Neural cell (in vitro differentiated cells): ENCODE measurements at regions not wholly inside any gene's neighbourhood (a gene's known extent, or its start where the extent isn't known, plus 50 kb on each side); places are given as distances from the start of the nearest gene placed in this dataset.

ENCODE experiments used
- H2AFZ ChIP-seq: fragments of 200-600, 300-800 bp; sonication (generic), shearing (Covaris generic); 2 replicates; pipeline ENCODE4 v1.6.0; 2014; ENCODE audit warnings: low read depth, mild to moderate bottlenecking, antibody characterized with exemption, low read length, moderate library complexity
- H3F3A ChIP-seq: fragments of 200-600 bp; shearing (Covaris generic); 2 replicates; pipeline ENCODE4 v1.6.1; 2016; ENCODE audit warnings: mild to moderate bottlenecking, moderate library complexity, mixed read lengths, antibody characterized with exemption, low read length; ENCODE audit not compliant: insufficient read depth, poor library complexity, severe bottlenecking
- H3K27ac ChIP-seq: fragments of 200-600, 300-800 bp; sonication (generic), shearing (Covaris generic); 2 replicates; pipeline ENCODE4 v1.5.1; 2014; ENCODE audit warnings: mild to moderate bottlenecking, low read length, moderate library complexity
- H3K27me3 ChIP-seq: fragments of 300-800, 200-600 bp; sonication (generic), shearing (Covaris generic); 2 replicates; pipeline ENCODE4 v1.6.0; 2014; ENCODE audit warnings: mild to moderate bottlenecking, low read depth, low read length, moderate library complexity; ENCODE audit not compliant: insufficient read depth
- H3K36me3 ChIP-seq: fragments of 300-800, 200-600 bp; sonication (generic), shearing (Covaris generic); 2 replicates; pipeline ENCODE4 v1.5.1; 2014; ENCODE audit warnings: mild to moderate bottlenecking, antibody characterized with exemption, low read length, moderate library complexity; ENCODE audit not compliant: insufficient read depth
- H3K4me2 ChIP-seq: fragments of 300-800, 200-600 bp; sonication (generic), shearing (Covaris generic); 2 replicates; pipeline ENCODE4 v1.6.0; 2014; ENCODE audit warnings: mild to moderate bottlenecking, low read length
- H3K4me3 ChIP-seq: fragments of 300-800, 200-600 bp; sonication (generic), shearing (Covaris generic); 2 replicates; pipeline ENCODE4 v1.5.1; 2014; ENCODE audit warnings: mild to moderate bottlenecking, low read length, moderate library complexity
- H3K79me2 ChIP-seq: fragments of 200-600 bp; shearing (Covaris generic); replicated peaks from 2 replicates; pipeline ENCODE4 v1.6.0; 2014; ENCODE audit warnings: mild to moderate bottlenecking, low read length, moderate library complexity; ENCODE audit not compliant: insufficient read depth
- H3K9ac ChIP-seq: fragments of 300-800, 200-600 bp; sonication (generic), shearing (Covaris generic); 2 replicates; pipeline ENCODE4 v1.6.1; 2016; ENCODE audit warnings: mild to moderate bottlenecking, low read length, mixed read lengths
- H3K9me2 ChIP-seq: fragments of 200-600 bp; shearing (Covaris generic); 2 replicates; pipeline ENCODE4 v1.6.1; 2016; ENCODE audit warnings: mild to moderate bottlenecking, low read length, mixed read lengths; ENCODE audit not compliant: insufficient read depth
- H3K9me3 ChIP-seq: fragments of 200-600, 300-800 bp; sonication (generic), shearing (Covaris generic); 2 replicates; pipeline ENCODE4 v1.6.1; 2016; ENCODE audit warnings: mild to moderate bottlenecking, mixed run types, low read length, moderate library complexity, mixed read lengths
- H4K20me1 ChIP-seq: fragments of 200-600 bp; shearing (Covaris generic); 2 replicates; pipeline ENCODE4 v1.6.1; 2016; ENCODE audit warnings: mild to moderate bottlenecking, mixed run types; ENCODE audit not compliant: insufficient read depth
- EP300 ChIP-seq: fragments of 450-650 bp; conservative IDR thresholded peaks from 2 replicates; pipeline ENCODE4 v1.6.1; 2014; ENCODE audit warnings: antibody characterized with exemption, mild to moderate bottlenecking, moderate library complexity; ENCODE audit not compliant: poor library complexity, severe bottlenecking
- EZH2 ChIP-seq: fragments of 200-600, 300-800 bp; shearing (Covaris generic), sonication (generic); IDR thresholded peaks from 2 replicates; pipeline ENCODE4 v1.6.1; 2014; ENCODE audit warnings: antibody characterized with exemption, low read length, borderline replicate concordance, mild to moderate bottlenecking; ENCODE audit not compliant: insufficient read depth, poor library complexity, severe bottlenecking
- MXI1 ChIP-seq: fragments of 450-650 bp; conservative IDR thresholded peaks from 2 replicates; pipeline ENCODE4 v1.6.1; 2014; ENCODE audit warnings: antibody characterized with exemption, mild to moderate bottlenecking; ENCODE audit not compliant: poor library complexity, severe bottlenecking
- POLR2AphosphoS5 ChIP-seq: IDR thresholded peaks from 2 replicates; pipeline ENCODE4 v1.6.1; 2012
- RAD21 ChIP-seq: fragments of 450-650 bp; conservative IDR thresholded peaks from 2 replicates; pipeline ENCODE4 v1.6.1; 2014; ENCODE audit warnings: antibody characterized with exemption, mild to moderate bottlenecking, moderate library complexity
- SMC3 ChIP-seq: fragments of 450-650 bp; conservative IDR thresholded peaks from 2 replicates; pipeline ENCODE4 v1.6.1; 2014; ENCODE audit warnings: antibody characterized with exemption, mild to moderate bottlenecking, moderate library complexity; ENCODE audit not compliant: poor library complexity
- TAF1 ChIP-seq: IDR thresholded peaks from 2 replicates; pipeline ENCODE4 v1.6.1; 2012; ENCODE audit warnings: low read depth
- TF ChIP-seq, protein P1 (sequence below): fragments of 450-650 bp; IDR thresholded peaks from 2 replicates; pipeline ENCODE4 v1.5.1; 2014; ENCODE audit warnings: antibody characterized with exemption, mild to moderate bottlenecking, moderate library complexity; ENCODE audit not compliant: poor library complexity, severe bottlenecking
- TF ChIP-seq, protein P2 (sequence below): IDR thresholded peaks from 2 replicates; pipeline ENCODE4 v1.6.1; 2012; ENCODE audit warnings: borderline replicate concordance

GRCh38 chr1:193681422-193681821 is 495.0 kb upstream of the B3GALT2 start:
- no peaks in the 10 kb centered on the region for H3K27me3 ChIP-seq
- TF ChIP-seq POLR2AphosphoS5 (no peak), EZH2 (no peak), RAD21 (no peak)
- TF ChIP-seq, protein P1, sequence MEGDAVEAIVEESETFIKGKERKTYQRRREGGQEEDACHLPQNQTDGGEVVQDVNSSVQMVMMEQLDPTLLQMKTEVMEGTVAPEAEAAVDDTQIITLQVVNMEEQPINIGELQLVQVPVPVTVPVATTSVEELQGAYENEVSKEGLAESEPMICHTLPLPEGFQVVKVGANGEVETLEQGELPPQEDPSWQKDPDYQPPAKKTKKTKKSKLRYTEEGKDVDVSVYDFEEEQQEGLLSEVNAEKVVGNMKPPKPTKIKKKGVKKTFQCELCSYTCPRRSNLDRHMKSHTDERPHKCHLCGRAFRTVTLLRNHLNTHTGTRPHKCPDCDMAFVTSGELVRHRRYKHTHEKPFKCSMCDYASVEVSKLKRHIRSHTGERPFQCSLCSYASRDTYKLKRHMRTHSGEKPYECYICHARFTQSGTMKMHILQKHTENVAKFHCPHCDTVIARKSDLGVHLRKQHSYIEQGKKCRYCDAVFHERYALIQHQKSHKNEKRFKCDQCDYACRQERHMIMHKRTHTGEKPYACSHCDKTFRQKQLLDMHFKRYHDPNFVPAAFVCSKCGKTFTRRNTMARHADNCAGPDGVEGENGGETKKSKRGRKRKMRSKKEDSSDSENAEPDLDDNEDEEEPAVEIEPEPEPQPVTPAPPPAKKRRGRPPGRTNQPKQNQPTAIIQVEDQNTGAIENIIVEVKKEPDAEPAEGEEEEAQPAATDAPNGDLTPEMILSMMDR = no peak
- no peaks in the 10 kb centered on the region for H4K20me1 ChIP-seq
- no peak overlapping the region for H2AFZ ChIP-seq
- no peak overlapping the region for H3K4me2 ChIP-seq
- no peak overlapping the region for H3K4me3 ChIP-seq
- no peak overlapping the region for H3K27ac ChIP-seq
- no peaks in the 10 kb centered on the region for H3F3A ChIP-seq
- no peaks in the 10 kb centered on the region for H3K36me3 ChIP-seq
- H3K9me2 ChIP-seq = no peaks in the 10 kb centered on the region
- no peak overlapping the region for H3K9ac ChIP-seq
- no peaks in the 10 kb centered on the region for H3K79me2 ChIP-seq
- H3K9me3 ChIP-seq = no peaks in the 10 kb centered on the region

DNA sequence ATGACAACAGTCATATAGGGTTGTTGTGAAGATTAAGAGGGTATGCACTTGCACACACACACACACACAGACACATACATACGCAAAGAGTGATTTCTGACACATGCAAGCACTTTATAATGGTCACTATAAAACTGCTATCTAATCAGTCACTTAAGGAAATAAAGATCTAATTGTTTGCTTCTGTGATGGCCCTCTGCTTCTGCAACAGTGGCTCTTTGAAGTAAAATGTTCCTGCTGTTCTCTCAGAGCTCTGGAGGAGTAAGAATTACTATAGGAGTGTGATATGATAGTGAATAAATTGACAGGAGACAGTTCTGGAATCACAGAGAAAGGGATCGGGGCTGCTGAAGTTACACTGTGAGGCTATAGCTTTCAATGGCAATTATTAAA is 494.5 kb upstream of the B3GALT2 start:
- Histone ChIP-seq H3K4me2 (no peak overlapping the region), H3K27ac (no peak overlapping the region), H3F3A (no peaks in the 10 kb centered on the region), H3K9me3 (no peaks in the 10 kb centered on the region), H3K36me3 (no peaks in the 10 kb centered on the region), H4K20me1 (no peaks in the 10 kb centered on the region), H3K4me3 (no peak overlapping the region), H3K9ac (no peak overlapping the region), H3K79me2 (no peaks in the 10 kb centered on the region), H2AFZ (no peak overlapping the region), H3K9me2 (no peaks in the 10 kb centered on the region), H3K27me3 (no peaks in the 10 kb centered on the region)
- no peak for TF ChIP-seq TAF1
- TF ChIP-seq POLR2AphosphoS5 = no peak
- TF ChIP-seq, protein P1 = no peak
- no peak for TF ChIP-seq MXI1
- no peak for TF ChIP-seq SMC3
- TF ChIP-seq RAD21 = no peak
- TF ChIP-seq, protein P2, sequence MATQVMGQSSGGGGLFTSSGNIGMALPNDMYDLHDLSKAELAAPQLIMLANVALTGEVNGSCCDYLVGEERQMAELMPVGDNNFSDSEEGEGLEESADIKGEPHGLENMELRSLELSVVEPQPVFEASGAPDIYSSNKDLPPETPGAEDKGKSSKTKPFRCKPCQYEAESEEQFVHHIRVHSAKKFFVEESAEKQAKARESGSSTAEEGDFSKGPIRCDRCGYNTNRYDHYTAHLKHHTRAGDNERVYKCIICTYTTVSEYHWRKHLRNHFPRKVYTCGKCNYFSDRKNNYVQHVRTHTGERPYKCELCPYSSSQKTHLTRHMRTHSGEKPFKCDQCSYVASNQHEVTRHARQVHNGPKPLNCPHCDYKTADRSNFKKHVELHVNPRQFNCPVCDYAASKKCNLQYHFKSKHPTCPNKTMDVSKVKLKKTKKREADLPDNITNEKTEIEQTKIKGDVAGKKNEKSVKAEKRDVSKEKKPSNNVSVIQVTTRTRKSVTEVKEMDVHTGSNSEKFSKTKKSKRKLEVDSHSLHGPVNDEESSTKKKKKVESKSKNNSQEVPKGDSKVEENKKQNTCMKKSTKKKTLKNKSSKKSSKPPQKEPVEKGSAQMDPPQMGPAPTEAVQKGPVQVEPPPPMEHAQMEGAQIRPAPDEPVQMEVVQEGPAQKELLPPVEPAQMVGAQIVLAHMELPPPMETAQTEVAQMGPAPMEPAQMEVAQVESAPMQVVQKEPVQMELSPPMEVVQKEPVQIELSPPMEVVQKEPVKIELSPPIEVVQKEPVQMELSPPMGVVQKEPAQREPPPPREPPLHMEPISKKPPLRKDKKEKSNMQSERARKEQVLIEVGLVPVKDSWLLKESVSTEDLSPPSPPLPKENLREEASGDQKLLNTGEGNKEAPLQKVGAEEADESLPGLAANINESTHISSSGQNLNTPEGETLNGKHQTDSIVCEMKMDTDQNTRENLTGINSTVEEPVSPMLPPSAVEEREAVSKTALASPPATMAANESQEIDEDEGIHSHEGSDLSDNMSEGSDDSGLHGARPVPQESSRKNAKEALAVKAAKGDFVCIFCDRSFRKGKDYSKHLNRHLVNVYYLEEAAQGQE = no peak
- no peak for TF ChIP-seq EP300
- TF ChIP-seq EZH2 = no peak
